Activated naive CD4-positive, alpha-beta T cell treated with anti-CD3 and anti-CD28 coated beads for 36 hours (primary cell): ENCODE measurements at regions not wholly inside any gene's neighbourhood (a gene's known extent, or its start where the extent isn't known, plus 50 kb on each side); places are given as distances from the start of the nearest gene placed in this dataset.
"Not testable (repeated sequence)": the region's sequence is repeated elsewhere in the genome, so short reads cannot be mapped to it uniquely, and the experiment has no call there.

Experiments used
- CTCF ChIA-PET: fragments of 350-600 bp; sonication (Branson Sonifier 250); formaldehyde crosslinking; loops from one replicate; lab custom pipeline; 2021; ENCODE audit warnings: antibody characterized with exemption; lab: Charles Lee
- DNase-seq: peaks from one replicate; pipeline ENCODE4 v3.0.0-alpha.2; 2020
- H3K27ac Mint-ChIP-seq: one replicate; pipeline ENCODE4 v1.8.0; 2021; ENCODE audit warnings: mild to moderate bottlenecking, mixed read lengths
- H3K27me3 Mint-ChIP-seq: one replicate; pipeline ENCODE4 v1.8.0; 2021; ENCODE audit warnings: low read depth, mixed read lengths
- H3K36me3 Mint-ChIP-seq: one replicate; pipeline ENCODE4 v1.8.0; 2021; ENCODE audit warnings: low read depth, mixed read lengths
- H3K4me1 Mint-ChIP-seq: one replicate; pipeline ENCODE4 v1.8.0; 2021; ENCODE audit warnings: low read depth, mixed read lengths
- H3K4me3 Mint-ChIP-seq: one replicate; pipeline ENCODE4 v1.8.0; 2021; ENCODE audit warnings: mild to moderate bottlenecking, moderate library complexity, mixed read lengths
- H3K9me3 Mint-ChIP-seq: one replicate; pipeline ENCODE4 v1.8.0; 2021; ENCODE audit warnings: mixed read lengths
- intact Hi-C: fragments of 100-400 bp; cut with micrococcal nuclease; formaldehyde crosslinking; loops from one replicate; pipeline ENCODE4 v1.15.1; 2023

GRCh38 chr15:87681104-87681503 lies 575.4 kb downstream of the NTRK3 start:
- H3K27me3 Mint-ChIP-seq, result no peaks in the 10 kb centered on the region
- H3K9me3 Mint-ChIP-seq, result peaks cover 16% of the 10 kb centered on the region
- DNase-seq, result no peak
- H3K36me3 Mint-ChIP-seq, result peaks cover 12% of the 10 kb centered on the region
- CTCF ChIA-PET, result no interaction called here
- no peak overlapping the region for H3K4me3 Mint-ChIP-seq
- no peak overlapping the region for H3K27ac Mint-ChIP-seq
- peaks cover 28% of the 10 kb centered on the region for H3K4me1 Mint-ChIP-seq
- intact Hi-C loops, result loop anchor here (5.0 kb wide), 1 partner anchor 39 kb away; no protein-coding TSS in a partner anchor

DNA sequence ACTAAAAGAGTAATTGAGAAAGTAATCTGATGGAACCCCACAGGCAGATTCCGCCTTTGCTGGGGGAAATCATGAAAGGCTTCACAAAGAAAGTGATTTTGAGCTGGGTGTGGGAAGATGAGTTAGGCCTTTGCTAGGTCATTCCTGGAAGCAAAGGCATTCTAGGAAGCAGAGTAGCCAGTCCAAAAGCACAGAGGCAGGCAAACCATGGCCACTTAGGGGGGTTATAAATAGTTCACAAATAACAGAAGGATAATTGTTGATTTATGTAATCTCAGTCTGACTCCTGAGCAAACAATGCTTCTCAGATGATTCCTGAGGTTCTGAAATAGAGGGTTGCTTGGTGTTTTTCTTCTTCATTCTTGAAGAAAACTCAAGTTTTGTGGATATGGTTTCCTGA lies 576.3 kb downstream of the NTRK3 start:
- Mint-ChIP-seq H3K36me3 (peaks cover 12% of the 10 kb centered on the region), H3K27me3 (no peaks in the 10 kb centered on the region), H3K4me3 (no peak overlapping the region), H3K27ac (no peak overlapping the region), H3K9me3 (peaks cover 19% of the 10 kb centered on the region), H3K4me1 (peaks cover 28% of the 10 kb centered on the region)
- CTCF ChIA-PET, result no interaction called here
- intact Hi-C loops, result loop anchor here (5.0 kb wide), 1 partner anchor 38 kb away; no protein-coding TSS in a partner anchor
- no peak for DNase-seq

GRCh38 chr15:87675271-87675670 lies 581.3 kb downstream of the NTRK3 start:
- Mint-ChIP-seq H3K4me1 (peaks cover 2% of the 10 kb centered on the region), H3K27ac (no peak overlapping the region), H3K36me3 (peaks cover 10% of the 10 kb centered on the region), H3K27me3 (no peaks in the 10 kb centered on the region), H3K9me3 (peaks cover 19% of the 10 kb centered on the region), H3K4me3 (no peak overlapping the region)
- CTCF ChIA-PET, result no interaction called here
- DNase-seq, result no peak
- intact Hi-C loops, result no loop called here

DNA sequence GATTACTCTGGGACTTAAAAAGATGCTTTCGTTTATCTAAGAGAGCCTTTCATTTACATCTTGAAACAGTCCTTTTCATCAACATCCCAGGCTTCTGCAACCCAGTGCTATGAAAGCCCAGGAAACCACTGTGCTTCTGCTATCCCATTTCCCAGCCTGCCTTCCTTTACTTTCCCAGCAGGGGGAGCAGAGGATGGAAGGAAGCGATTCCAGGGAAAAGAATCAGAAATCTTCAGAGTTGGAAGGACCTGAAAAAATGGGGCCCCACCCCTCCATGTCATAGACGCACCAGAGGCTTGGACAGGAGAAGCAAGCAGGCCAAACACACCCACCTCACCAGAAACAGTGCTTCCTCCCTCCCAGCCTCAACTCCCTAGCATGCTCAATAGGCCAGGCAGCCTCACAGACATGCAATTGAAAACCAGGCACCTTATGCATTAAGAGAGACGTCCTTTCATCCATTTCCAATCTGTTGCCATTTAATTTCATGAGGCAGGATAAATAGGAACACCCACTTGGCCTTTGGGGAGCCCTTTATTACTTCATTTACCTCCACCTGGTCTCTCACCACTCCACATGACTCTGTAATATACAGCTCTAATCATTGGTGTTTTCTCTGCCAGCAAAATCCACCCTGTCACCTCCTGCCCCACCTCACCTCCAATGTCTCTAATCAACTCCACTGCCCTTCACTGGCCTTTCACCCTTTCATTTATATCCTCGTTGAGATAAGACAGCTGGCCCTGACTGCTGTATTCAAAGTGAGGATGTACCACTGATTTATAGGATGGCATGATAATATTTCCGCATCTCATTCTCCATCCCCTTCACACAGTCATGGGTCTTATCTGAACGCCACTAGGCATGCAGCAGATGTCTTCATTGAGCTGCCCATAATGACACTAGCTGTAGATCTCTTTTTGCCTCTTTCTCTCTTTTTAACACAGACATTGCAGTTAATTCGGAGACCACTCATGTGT lies 583.9 kb downstream of the NTRK3 start:
- peaks cover 24% of the 10 kb centered on the region for H3K9me3 Mint-ChIP-seq
- peaks cover 10% of the 10 kb centered on the region for H3K36me3 Mint-ChIP-seq
- H3K4me1 Mint-ChIP-seq, result no peaks in the 10 kb centered on the region
- no peak overlapping the region for H3K27ac Mint-ChIP-seq
- DNase-seq, result no peak
- CTCF ChIA-PET, result no interaction called here
- intact Hi-C loops, result no loop called here
- no peak overlapping the region for H3K4me3 Mint-ChIP-seq
- H3K27me3 Mint-ChIP-seq, result no peaks in the 10 kb centered on the region

DNA sequence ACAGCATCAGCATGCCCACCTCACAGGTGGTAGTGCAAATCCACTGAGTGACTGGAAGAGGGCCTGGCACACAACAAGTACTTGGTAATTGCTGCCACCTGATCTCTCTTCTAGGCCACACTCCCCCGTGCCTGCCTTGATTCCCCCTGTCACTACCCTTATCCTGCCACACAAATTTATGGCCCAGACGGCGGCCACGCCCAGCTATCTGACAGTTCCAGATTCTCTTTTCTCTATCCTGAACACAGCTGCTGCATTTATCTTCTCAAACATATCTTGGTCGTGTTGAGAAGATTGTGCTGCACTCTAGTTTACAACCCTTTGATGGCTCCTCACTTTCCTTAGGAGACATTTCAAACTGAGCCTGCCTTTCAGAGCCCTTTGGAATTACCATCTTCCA lies 585.2 kb downstream of the NTRK3 start:
- peaks cover 1% of the 10 kb centered on the region for H3K36me3 Mint-ChIP-seq
- no peaks in the 10 kb centered on the region for H3K27me3 Mint-ChIP-seq
- intact Hi-C loops, result no loop called here
- DNase-seq, result no peak
- no peak overlapping the region for H3K4me3 Mint-ChIP-seq
- CTCF ChIA-PET, result no interaction called here
- H3K9me3 Mint-ChIP-seq, result peaks cover 13% of the 10 kb centered on the region
- no peaks in the 10 kb centered on the region for H3K4me1 Mint-ChIP-seq
- no peak overlapping the region for H3K27ac Mint-ChIP-seq

DNA sequence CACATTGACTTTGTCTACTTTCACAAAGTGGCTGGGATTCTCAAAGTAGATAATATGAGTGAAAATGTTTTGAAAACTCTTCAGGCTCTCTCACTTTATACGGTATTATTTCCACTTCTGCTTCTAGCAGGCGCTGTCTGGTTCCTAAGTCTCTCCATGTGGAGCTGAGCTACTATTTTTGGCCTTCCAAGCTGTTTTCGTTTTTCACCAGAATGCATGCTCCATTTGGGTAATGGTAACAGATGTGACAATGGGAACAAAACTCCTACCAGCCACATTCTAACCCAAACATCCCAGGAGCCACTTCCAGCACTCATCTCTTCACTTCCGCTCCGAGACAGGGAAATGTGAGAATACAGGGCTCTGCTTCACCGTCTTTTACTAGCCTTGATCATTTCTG lies 586.7 kb downstream of the NTRK3 start:
- Mint-ChIP-seq H3K36me3 (peaks cover 3% of the 10 kb centered on the region), H3K4me1 (no peaks in the 10 kb centered on the region), H3K4me3 (no peak overlapping the region), H3K9me3 (peaks cover 12% of the 10 kb centered on the region), H3K27ac (no peak overlapping the region), H3K27me3 (no peaks in the 10 kb centered on the region)
- CTCF ChIA-PET, result no interaction called here
- DNase-seq, result no peak
- intact Hi-C loops, result no loop called here

GRCh38 chr15:87668768-87669564 lies 587.6 kb downstream of the NTRK3 start:
- H3K4me3 Mint-ChIP-seq, H3K27ac Mint-ChIP-seq, H3K36me3 Mint-ChIP-seq, H3K27me3 Mint-ChIP-seq, CTCF ChIA-PET, DNase-seq, intact Hi-C loops, H3K4me1 Mint-ChIP-seq: not testable (repeated sequence)
- H3K9me3 Mint-ChIP-seq, result peaks cover 12% of the 10 kb centered on the region

DNA sequence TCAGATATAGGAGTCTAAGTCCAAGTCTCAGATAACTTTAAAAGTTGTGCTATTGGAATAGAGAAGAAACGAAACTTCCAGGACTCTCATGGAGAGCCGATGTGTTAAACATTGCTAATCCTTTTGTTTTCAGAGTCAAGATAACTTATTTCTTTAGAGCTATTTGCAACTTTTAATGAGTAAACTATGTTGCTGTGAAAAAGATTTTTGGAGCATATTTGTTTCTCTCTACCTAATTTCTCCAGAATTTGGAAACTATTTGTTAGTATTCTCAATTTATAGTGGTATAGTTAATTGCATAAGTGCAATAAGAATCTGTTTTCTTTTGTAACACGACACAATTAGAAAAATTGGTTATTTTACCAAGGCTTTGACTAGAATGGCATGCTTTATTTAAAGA lies 588.9 kb downstream of the NTRK3 start:
- Mint-ChIP-seq H3K27ac (no peak overlapping the region), H3K4me3 (no peak overlapping the region), H3K4me1 (no peaks in the 10 kb centered on the region), H3K9me3 (peaks cover 18% of the 10 kb centered on the region), H3K36me3 (peaks cover 3% of the 10 kb centered on the region), H3K27me3 (no peaks in the 10 kb centered on the region)
- DNase-seq, result no peak
- intact Hi-C loops, result no loop called here
- CTCF ChIA-PET, result interaction anchor here (0.6 kb wide), 1 partner anchor 16 kb away, joined by 3 read pairs; no protein-coding TSS in a partner anchor

- intact Hi-C loops, result no loop called here
- Mint-ChIP-seq H3K4me1 (peaks cover 6% of the 10 kb centered on the region), H3K4me3 (no peak overlapping the region), H3K36me3 (peaks cover 2% of the 10 kb centered on the region), H3K27ac (no peak overlapping the region), H3K27me3 (no peaks in the 10 kb centered on the region), H3K9me3 (peaks cover 9% of the 10 kb centered on the region)
- CTCF ChIA-PET, result no interaction called here
- DNase-seq, result no peak
These were observed 594.0 kb downstream of the NTRK3 start for GRCh38 chr15:87662575-87662974.

GRCh38 chr15:87661454-87662355 lies 594.8 kb downstream of the NTRK3 start:
- DNase-seq, result no peak
- peaks cover 6% of the 10 kb centered on the region for H3K4me1 Mint-ChIP-seq
- H3K9me3 Mint-ChIP-seq, result peaks cover 9% of the 10 kb centered on the region
- CTCF ChIA-PET, result no interaction called here
- H3K27me3 Mint-ChIP-seq, result no peaks in the 10 kb centered on the region
- no peak overlapping the region for H3K27ac Mint-ChIP-seq
- no peak overlapping the region for H3K4me3 Mint-ChIP-seq
- intact Hi-C loops, result no loop called here
- peaks cover 2% of the 10 kb centered on the region for H3K36me3 Mint-ChIP-seq

- Mint-ChIP-seq H3K4me3 (no peak overlapping the region), H3K9me3 (peaks cover 6% of the 10 kb centered on the region), H3K36me3 (no peaks in the 10 kb centered on the region), H3K4me1 (peaks cover 6% of the 10 kb centered on the region), H3K27ac (no peak overlapping the region), H3K27me3 (no peaks in the 10 kb centered on the region)
- intact Hi-C loops, result no loop called here
- DNase-seq, result no peak
- CTCF ChIA-PET, result interaction anchor here (0.6 kb wide), 1 partner anchor 457 kb away, joined by 3 read pairs; no protein-coding TSS in a partner anchor
These were observed 596.0 kb downstream of the NTRK3 start for GRCh38 chr15:87660251-87661129.
